Spinal cord (tissue), 9 donors: ENCODE measurements at regions not wholly inside any gene's neighbourhood (a gene's known extent, or its start where the extent isn't known, plus 50 kb on each side); places are given as distances from the start of the nearest gene placed in this dataset.
A peak's percentile ranks its signal among the peaks of the same experiment; 100 is the strongest.

Experiments
- DNase-seq, 6 donors: peaks; one replicate each; pipeline versions ENCODE4 v3.0.0 to v3.0.0-alpha.2; 2013 to 2015; ENCODE audit warnings: low spot score in 6 of 6, low read depth in 4 of 6
- H3K27ac ChIP-seq: one replicate; pipeline ENCODE4 v1.5.1; 2013; ENCODE audit warnings: low read depth, low read length, control low read depth
- H3K27me3 ChIP-seq: one replicate; pipeline ENCODE4 v1.6.1; 2013; ENCODE audit warnings: low read length; ENCODE audit not compliant: control insufficient read depth, insufficient read depth
- H3K36me3 ChIP-seq: one replicate; pipeline ENCODE4 v1.6.1; 2013; ENCODE audit warnings: low read length; ENCODE audit not compliant: control insufficient read depth, insufficient read depth
- H3K4me1 ChIP-seq: one replicate; pipeline ENCODE4 v1.6.1; 2013; ENCODE audit warnings: low read length; ENCODE audit not compliant: control insufficient read depth, insufficient read depth
- H3K4me3 ChIP-seq: one replicate; pipeline ENCODE4 v1.5.1; 2013; ENCODE audit warnings: low read depth, low read length, control low read depth
- H3K9me3 ChIP-seq: one replicate; pipeline ENCODE4 v1.6.1; 2013; ENCODE audit warnings: low read length; ENCODE audit not compliant: control insufficient read depth, insufficient read depth
- WGBS: methylation state at CpG from one replicate; pipeline ENCODE4 v1.1.5; 2013; ENCODE audit warnings: missing lambda C conversion rate; ENCODE audit not compliant: insufficient coverage; 5-methylcytosine and 5-hydroxymethylcytosine counted together
- donor health status: healthy.

GRCh38 chr9:580652-581342 lies 260.7 kb upstream of the DMRT1 start:
- Histone ChIP-seq H3K27me3 (no peaks in the 10 kb centered on the region), H3K27ac (no peak overlapping the region), H3K4me3 (no peak overlapping the region), H3K4me1 (no peaks in the 10 kb centered on the region), H3K9me3 (no peaks in the 10 kb centered on the region), H3K36me3 (peaks cover 8% of the 10 kb centered on the region)
- 98% methylated on average over 27 of the region's 39 CpGs for WGBS
- no peak for DNase-seq

GRCh38 chr9:581673-582497 lies 259.6 kb upstream of the DMRT1 start:
- no peak for DNase-seq
- H3K9me3 ChIP-seq, result no peaks in the 10 kb centered on the region
- H3K4me1 ChIP-seq, result no peaks in the 10 kb centered on the region
- H3K27me3 ChIP-seq, result no peaks in the 10 kb centered on the region
- H3K36me3 ChIP-seq, result peaks cover 8% of the 10 kb centered on the region
- 86% methylated on average over 4 of the region's 7 CpGs for WGBS
- no peak overlapping the region for H3K4me3 ChIP-seq
- no peak overlapping the region for H3K27ac ChIP-seq

- H3K36me3 ChIP-seq, result peaks cover 8% of the 10 kb centered on the region
- no CpG with 5 or more reads among the region's 3 CpGs for WGBS
- no peaks in the 10 kb centered on the region for H3K27me3 ChIP-seq
- no peak overlapping the region for H3K27ac ChIP-seq
- H3K4me3 ChIP-seq, result no peak overlapping the region
- no peaks in the 10 kb centered on the region for H3K9me3 ChIP-seq
- no peaks in the 10 kb centered on the region for H3K4me1 ChIP-seq
- DNase-seq, result no peak
Measured at GRCh38 chr9:582775-583174, 258.7 kb upstream of the DMRT1 start.

GRCh38 chr9:587527-587926 lies 254.0 kb upstream of the DMRT1 start:
- Histone ChIP-seq H3K9me3 (no peaks in the 10 kb centered on the region), H3K4me1 (peaks cover 5% of the 10 kb centered on the region), H3K27ac (no peak overlapping the region), H3K36me3 (no peaks in the 10 kb centered on the region), H3K4me3 (no peak overlapping the region), H3K27me3 (no peaks in the 10 kb centered on the region)
- no peak for DNase-seq
- 100% methylated on average over 2 of the region's 2 CpGs for WGBS

- no peaks in the 10 kb centered on the region for H3K9me3 ChIP-seq
- H3K4me3 ChIP-seq, result no peak overlapping the region
- WGBS, result no CpG with 5 or more reads among the region's 3 CpGs
- H3K27ac ChIP-seq, result no peak overlapping the region
- H3K27me3 ChIP-seq, result no peaks in the 10 kb centered on the region
- DNase-seq, result peak in 1 of 6 donors; percentile 62
- peaks cover 5% of the 10 kb centered on the region for H3K4me1 ChIP-seq
- H3K36me3 ChIP-seq, result no peaks in the 10 kb centered on the region
Measured at GRCh38 chr9:588981-589380, 252.5 kb upstream of the DMRT1 start.

GRCh38 chr9:589723-590122 lies 251.8 kb upstream of the DMRT1 start:
- no peaks in the 10 kb centered on the region for H3K36me3 ChIP-seq
- H3K9me3 ChIP-seq, result no peaks in the 10 kb centered on the region
- H3K27me3 ChIP-seq, result no peaks in the 10 kb centered on the region
- WGBS, result 4% methylated on average over 2 of the region's 3 CpGs
- DNase-seq, result peak in 2 of 6 donors; percentile 47 to 49
- H3K4me3 ChIP-seq, result no peak overlapping the region
- peaks cover 5% of the 10 kb centered on the region for H3K4me1 ChIP-seq
- H3K27ac ChIP-seq, result peak overlapping the region; percentile 3

- Histone ChIP-seq H3K9me3 (no peaks in the 10 kb centered on the region), H3K4me3 (no peak overlapping the region), H3K27me3 (no peaks in the 10 kb centered on the region), H3K4me1 (peaks cover 5% of the 10 kb centered on the region), H3K36me3 (no peaks in the 10 kb centered on the region), H3K27ac (no peak overlapping the region)
- no peak for DNase-seq
- 35% methylated on average over 2 of the region's 4 CpGs for WGBS
Measured at GRCh38 chr9:591292-591691, 250.2 kb upstream of the DMRT1 start.

- Histone ChIP-seq H3K27ac (no peak overlapping the region), H3K9me3 (no peaks in the 10 kb centered on the region), H3K27me3 (no peaks in the 10 kb centered on the region), H3K4me1 (peaks cover 5% of the 10 kb centered on the region), H3K36me3 (no peaks in the 10 kb centered on the region), H3K4me3 (no peak overlapping the region)
- no peak for DNase-seq
- 62% methylated on average over 4 of the region's 9 CpGs for WGBS
Measured at GRCh38 chr9:592225-592624, 249.3 kb upstream of the DMRT1 start.

- no CpG with 5 or more reads among the region's 3 CpGs for WGBS
- H3K27ac ChIP-seq, result no peak overlapping the region
- H3K36me3 ChIP-seq, result no peaks in the 10 kb centered on the region
- H3K4me3 ChIP-seq, result no peak overlapping the region
- no peaks in the 10 kb centered on the region for H3K27me3 ChIP-seq
- peaks cover 5% of the 10 kb centered on the region for H3K4me1 ChIP-seq
- no peaks in the 10 kb centered on the region for H3K9me3 ChIP-seq
- DNase-seq, result no peak
Measured at GRCh38 chr9:592733-593132, 248.8 kb upstream of the DMRT1 start.

GRCh38 chr9:593809-594208 lies 247.7 kb upstream of the DMRT1 start:
- Histone ChIP-seq H3K27ac (no peak overlapping the region), H3K9me3 (no peaks in the 10 kb centered on the region), H3K36me3 (no peaks in the 10 kb centered on the region), H3K4me3 (no peak overlapping the region), H3K4me1 (peaks cover 5% of the 10 kb centered on the region), H3K27me3 (no peaks in the 10 kb centered on the region)
- no peak for DNase-seq
- no CpG with 5 or more reads among the region's 2 CpGs for WGBS
